SK-N-SH (cell line): ENCODE measurements at regions not wholly inside any gene's neighbourhood (a gene's known extent, or its start where the extent isn't known, plus 50 kb on each side); places are given as distances from the start of the nearest gene placed in this dataset.

ENCODE experiments used
- CTCF ChIP-seq: fragments of 200-600 bp; sonication (generic); IDR thresholded peaks from 2 replicates; pipeline ENCODE4 v1.6.1; 2017; ENCODE audit warnings: antibody characterized with exemption, mild to moderate bottlenecking, moderate library complexity
- MXI1 ChIP-seq: IDR thresholded peaks from 2 replicates; pipeline ENCODE4 v1.6.1; 2012; ENCODE audit warnings: mild to moderate bottlenecking, low read depth, low read length, improper control_type of control experiment
- USF2 ChIP-seq: fragments of 150-350 bp; IDR thresholded peaks from 2 replicates; pipeline ENCODE4 v1.6.1; 2017; ENCODE audit warnings: antibody characterized with exemption, low read length, low read depth, borderline replicate concordance

- no peak for TF ChIP-seq CTCF
- no peak for TF ChIP-seq USF2
- TF ChIP-seq MXI1, result no peak
Measured at GRCh38 chr5:160169326-160169725, 50.1 kb upstream of the PWWP2A start.
